Type B pancreatic cell (in vitro differentiated cells): ENCODE measurements at regions not wholly inside any gene's neighbourhood (a gene's known extent, or its start where the extent isn't known, plus 50 kb on each side); places are given as distances from the start of the nearest gene placed in this dataset.

Experiments
- DNase-seq: peaks from one replicate; pipeline ENCODE4 v3.0.0; 2021; ENCODE audit warnings: mixed read lengths; ENCODE audit not compliant: unreplicated experiment; ENCODE audit errors: extremely low spot score
- H3K27ac Mint-ChIP-seq: 2 replicates; pipeline ENCODE4 v1.8.0; 2021; ENCODE audit warnings: mild to moderate bottlenecking, mixed read lengths
- H3K27me3 Mint-ChIP-seq: 2 replicates; pipeline ENCODE4 v1.8.0; 2021; ENCODE audit warnings: mixed read lengths
- H3K36me3 Mint-ChIP-seq: 2 replicates; pipeline ENCODE4 v1.8.0; 2021; ENCODE audit warnings: mixed read lengths
- H3K4me1 Mint-ChIP-seq: one replicate; pipeline ENCODE4 v1.8.0; 2021; ENCODE audit warnings: mixed read lengths; ENCODE audit not compliant: unreplicated experiment
- H3K4me3 Mint-ChIP-seq: 2 replicates; pipeline ENCODE4 v1.8.0; 2021; ENCODE audit warnings: mild to moderate bottlenecking, mixed read lengths
- H3K9me3 Mint-ChIP-seq: 2 replicates; pipeline ENCODE4 v1.8.0; 2021; ENCODE audit warnings: mixed read lengths
- TF ChIP-seq, protein P1 (sequence below): fragments of 200-600 bp; sonication (generic); conservative IDR thresholded peaks from 2 replicates; pipeline ENCODE4 v1.5.0; 2021; ENCODE audit warnings: antibody characterized with exemption, mild to moderate bottlenecking

DNA sequence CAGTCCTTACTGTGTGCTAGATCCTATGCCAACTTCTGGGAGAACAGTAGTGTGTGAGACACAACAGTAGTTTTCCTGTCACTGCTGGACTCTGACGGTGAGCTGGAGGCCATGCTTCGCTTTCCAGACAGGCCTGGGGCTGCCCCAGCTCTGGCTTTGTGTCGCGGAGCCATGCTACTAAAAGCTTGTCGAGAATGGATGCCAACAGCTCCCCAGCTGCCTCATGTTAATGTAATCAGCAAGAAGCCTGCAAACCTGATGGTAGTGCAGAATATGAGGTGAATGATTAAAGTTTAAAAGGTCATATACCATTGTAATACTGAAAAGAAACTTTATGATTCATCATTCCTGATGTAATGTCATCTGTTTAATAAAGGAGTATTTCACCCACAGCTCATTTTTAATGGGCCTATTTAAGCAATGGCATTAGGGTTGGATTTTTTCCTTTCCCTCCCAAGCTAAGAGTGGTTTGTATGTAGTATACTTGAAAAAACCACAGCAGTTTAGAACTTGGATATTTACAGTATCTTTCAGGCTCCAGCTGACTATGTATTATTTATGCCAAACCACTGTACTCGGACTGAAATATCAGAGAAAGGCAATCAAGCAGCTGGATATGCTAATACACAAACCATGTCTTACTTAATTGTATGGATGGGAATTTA, 343.0 kb downstream of the NUF2 start:
- no peak overlapping the region for H3K27ac Mint-ChIP-seq
- TF ChIP-seq, protein P1, sequence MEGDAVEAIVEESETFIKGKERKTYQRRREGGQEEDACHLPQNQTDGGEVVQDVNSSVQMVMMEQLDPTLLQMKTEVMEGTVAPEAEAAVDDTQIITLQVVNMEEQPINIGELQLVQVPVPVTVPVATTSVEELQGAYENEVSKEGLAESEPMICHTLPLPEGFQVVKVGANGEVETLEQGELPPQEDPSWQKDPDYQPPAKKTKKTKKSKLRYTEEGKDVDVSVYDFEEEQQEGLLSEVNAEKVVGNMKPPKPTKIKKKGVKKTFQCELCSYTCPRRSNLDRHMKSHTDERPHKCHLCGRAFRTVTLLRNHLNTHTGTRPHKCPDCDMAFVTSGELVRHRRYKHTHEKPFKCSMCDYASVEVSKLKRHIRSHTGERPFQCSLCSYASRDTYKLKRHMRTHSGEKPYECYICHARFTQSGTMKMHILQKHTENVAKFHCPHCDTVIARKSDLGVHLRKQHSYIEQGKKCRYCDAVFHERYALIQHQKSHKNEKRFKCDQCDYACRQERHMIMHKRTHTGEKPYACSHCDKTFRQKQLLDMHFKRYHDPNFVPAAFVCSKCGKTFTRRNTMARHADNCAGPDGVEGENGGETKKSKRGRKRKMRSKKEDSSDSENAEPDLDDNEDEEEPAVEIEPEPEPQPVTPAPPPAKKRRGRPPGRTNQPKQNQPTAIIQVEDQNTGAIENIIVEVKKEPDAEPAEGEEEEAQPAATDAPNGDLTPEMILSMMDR: no peak
- no peaks in the 10 kb centered on the region for H3K4me1 Mint-ChIP-seq
- DNase-seq: no peak
- peaks cover 4% of the 10 kb centered on the region for H3K9me3 Mint-ChIP-seq
- no peaks in the 10 kb centered on the region for H3K27me3 Mint-ChIP-seq
- H3K36me3 Mint-ChIP-seq: no peaks in the 10 kb centered on the region
- no peak overlapping the region for H3K4me3 Mint-ChIP-seq

DNA sequence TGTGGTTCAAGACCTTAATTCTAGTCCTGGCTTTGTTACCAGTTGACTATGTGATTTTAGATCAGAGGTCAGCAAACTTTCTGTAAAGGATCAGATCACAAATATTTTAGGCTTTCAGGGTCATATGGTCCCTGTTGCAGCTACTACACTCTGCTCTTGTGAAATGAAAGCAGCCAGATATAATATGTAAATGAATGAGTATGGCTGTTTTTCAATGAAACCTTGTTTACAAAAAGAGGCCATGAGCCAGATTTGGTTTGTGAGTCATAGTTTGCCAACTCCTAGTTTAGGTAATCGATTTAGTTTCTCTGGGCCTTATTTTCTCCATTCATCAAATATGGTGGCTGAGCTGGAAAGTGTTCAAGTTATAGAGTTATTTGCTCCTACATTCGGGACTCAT, 346.7 kb downstream of the NUF2 start:
- H3K4me1 Mint-ChIP-seq: peaks cover 12% of the 10 kb centered on the region
- no peak overlapping the region for H3K27ac Mint-ChIP-seq
- no peak for DNase-seq
- TF ChIP-seq, protein P1: no peak
- no peaks in the 10 kb centered on the region for H3K36me3 Mint-ChIP-seq
- no peak overlapping the region for H3K4me3 Mint-ChIP-seq
- peaks cover 9% of the 10 kb centered on the region for H3K9me3 Mint-ChIP-seq
- H3K27me3 Mint-ChIP-seq: peaks cover 3% of the 10 kb centered on the region

DNA sequence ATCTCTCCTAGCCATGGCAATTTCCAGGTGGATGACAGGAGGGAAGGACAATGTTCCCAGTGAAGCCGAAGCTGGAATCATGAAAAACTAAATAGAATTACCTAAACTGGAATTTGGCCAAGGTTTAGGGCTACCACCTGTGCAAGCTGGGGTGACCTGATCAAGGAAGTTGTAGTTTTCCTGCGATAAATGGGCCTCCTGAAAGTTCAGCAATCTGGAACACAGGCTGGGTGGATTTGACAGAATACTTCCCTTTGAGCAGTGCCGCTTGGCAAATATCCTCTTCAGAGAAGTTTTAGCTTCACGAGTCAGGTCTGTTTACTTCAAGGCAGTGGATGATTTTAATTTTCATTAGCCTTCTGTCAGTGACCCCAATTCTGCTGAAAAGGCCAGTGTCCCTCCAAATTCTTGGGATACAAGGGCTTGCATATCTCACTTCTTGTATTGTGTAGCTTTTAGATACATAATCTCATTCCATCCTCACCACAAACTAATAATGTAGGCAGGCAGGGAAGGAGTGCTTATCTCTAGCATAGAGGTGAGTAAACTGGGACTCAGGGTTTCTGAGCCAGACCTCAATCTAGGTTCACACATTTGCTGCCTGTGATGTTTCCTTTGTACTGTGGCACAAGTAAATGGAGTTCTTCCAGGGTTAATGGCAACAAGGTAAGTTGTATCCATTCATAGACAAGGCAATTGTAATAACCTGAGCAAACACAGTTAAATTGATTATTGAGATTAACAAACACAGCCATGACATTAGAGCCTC, 349.4 kb downstream of the NUF2 start:
- Mint-ChIP-seq H3K27me3 (peaks cover 3% of the 10 kb centered on the region), H3K36me3 (no peaks in the 10 kb centered on the region), H3K4me3 (no peak overlapping the region), H3K4me1 (peaks cover 22% of the 10 kb centered on the region), H3K9me3 (peaks cover 9% of the 10 kb centered on the region), H3K27ac (no peak overlapping the region)
- TF ChIP-seq, protein P1: no peak
- no peak for DNase-seq

DNA sequence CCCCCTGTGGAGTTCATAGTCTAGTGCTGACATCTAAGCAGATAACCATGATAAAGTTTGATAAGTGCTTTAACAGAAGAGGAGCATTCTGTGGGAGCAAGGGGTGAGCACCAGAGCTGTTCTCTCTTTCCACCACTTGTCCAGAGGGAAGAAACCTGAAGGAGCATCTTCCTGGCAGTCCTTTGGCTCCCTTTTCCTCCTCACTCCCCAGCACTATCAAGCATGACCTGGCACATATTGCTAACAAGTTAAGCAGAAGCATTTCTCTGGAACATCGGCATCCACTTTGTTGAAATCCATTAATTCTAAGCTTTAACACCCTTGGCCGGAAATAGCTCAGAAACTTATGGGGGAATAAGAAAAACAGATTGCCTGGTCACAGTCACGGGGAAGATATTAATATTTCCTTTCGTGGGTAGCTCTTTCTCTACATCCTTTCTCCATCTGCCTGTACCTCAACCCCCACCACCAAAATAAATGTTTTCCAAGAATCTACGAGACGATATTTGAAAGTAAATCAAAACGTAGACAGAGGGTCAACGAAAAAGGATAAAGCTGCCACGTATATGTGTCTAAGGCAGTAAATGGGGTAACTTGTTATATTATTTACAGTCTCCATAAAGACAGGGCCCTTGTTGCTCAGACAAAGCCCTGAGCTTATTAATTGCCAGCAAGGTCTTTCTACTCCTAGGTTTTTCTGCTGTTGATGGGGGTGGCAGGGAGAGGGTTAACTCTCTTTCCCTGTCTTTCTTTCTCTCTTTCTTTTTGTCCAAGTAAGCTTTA, 351.4 kb downstream of the NUF2 start:
- H3K4me3 Mint-ChIP-seq: peak overlapping the region; percentile 32
- H3K4me1 Mint-ChIP-seq: peaks cover 22% of the 10 kb centered on the region
- H3K9me3 Mint-ChIP-seq: peaks cover 9% of the 10 kb centered on the region
- DNase-seq: no peak
- TF ChIP-seq, protein P1: no peak
- H3K36me3 Mint-ChIP-seq: no peaks in the 10 kb centered on the region
- H3K27ac Mint-ChIP-seq: peak overlapping the region; percentile 54
- H3K27me3 Mint-ChIP-seq: peaks cover 3% of the 10 kb centered on the region

DNA sequence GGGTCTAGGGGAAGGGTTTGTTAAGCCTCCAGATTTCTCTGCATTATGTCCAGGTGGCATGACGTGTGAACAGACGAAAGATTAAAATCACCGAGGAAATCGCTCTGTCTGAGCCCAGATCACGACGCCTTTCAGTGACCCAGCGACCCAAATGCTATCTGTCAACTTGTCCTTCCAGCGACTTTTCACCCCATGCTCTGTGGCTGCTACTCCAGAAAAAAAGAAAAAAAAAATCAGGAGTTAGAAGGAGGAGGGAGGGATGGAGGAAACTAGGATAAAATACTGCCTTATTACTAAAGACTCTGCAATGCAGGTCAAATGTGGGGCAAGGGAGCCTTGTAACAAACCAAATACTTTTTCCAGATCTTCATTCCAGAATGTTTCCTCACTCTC, 352.0 kb downstream of the NUF2 start:
- peaks cover 3% of the 10 kb centered on the region for H3K27me3 Mint-ChIP-seq
- TF ChIP-seq, protein P1: no peak
- DNase-seq: no peak
- peaks cover 22% of the 10 kb centered on the region for H3K4me1 Mint-ChIP-seq
- H3K9me3 Mint-ChIP-seq: peaks cover 5% of the 10 kb centered on the region
- peak overlapping the region; percentile 54 for H3K27ac Mint-ChIP-seq
- peak overlapping the region; percentile 32 for H3K4me3 Mint-ChIP-seq
- H3K36me3 Mint-ChIP-seq: no peaks in the 10 kb centered on the region
